PC-9 (cell line): ENCODE measurements at regions not wholly inside any gene's neighbourhood (a gene's known extent, or its start where the extent isn't known, plus 50 kb on each side); places are given as distances from the start of the nearest gene placed in this dataset.

Experiments used
- CTCF ChIP-seq: fragments of 200-600 bp; sonication (generic); conservative IDR thresholded peaks from 2 replicates; pipeline ENCODE4 v1.6.1; 2017; ENCODE audit warnings: mixed run types, antibody characterized with exemption, mild to moderate bottlenecking, moderate library complexity
- EZH2 ChIP-seq: fragments of 200-600 bp; sonication (generic); IDR thresholded peaks from 2 replicates; pipeline ENCODE4 v1.8.0; 2017; ENCODE audit warnings: antibody characterized with exemption, low read depth

GRCh38 chr21:16872616-16873015 is 640.2 kb upstream of the CXADR start:
- TF ChIP-seq CTCF, result no peak
- TF ChIP-seq EZH2, result no peak
